Stimulated activated CD4-positive, alpha-beta T cell treated with anti-CD3 and anti-CD28 coated beads, Interleukin-2, amount 100 ng/mL, for 4 hours (primary cell): ENCODE measurements at regions not wholly inside any gene's neighbourhood (a gene's known extent, or its start where the extent isn't known, plus 50 kb on each side); places are given as distances from the start of the nearest gene placed in this dataset.
"Not testable (repeated sequence)": the region's sequence is repeated elsewhere in the genome, so short reads cannot be mapped to it uniquely, and the experiment has no call there.

Source experiments
- DNase-seq: peaks from one replicate; pipeline ENCODE4 v3.0.0-alpha.2; 2020; ENCODE audit warnings: low read depth

- no peak for DNase-seq
Measured at GRCh38 chr1:204780630-204781029, 90.0 kb upstream of the NFASC start.

GRCh38 chr1:204782118-204782700 lies 88.5 kb upstream of the NFASC start:
- no peak for DNase-seq

GRCh38 chr1:204785023-204785422 lies 85.6 kb upstream of the NFASC start:
- not testable (repeated sequence) for DNase-seq

GRCh38 chr1:204788470-204788869 lies 82.2 kb upstream of the NFASC start:
- no peak for DNase-seq

GRCh38 chr1:204791453-204792353 lies 79.0 kb upstream of the NFASC start:
- DNase-seq: peak; percentile 69

- DNase-seq: no peak
Measured at GRCh38 chr1:204792354-204792692, 78.3 kb upstream of the NFASC start.

- DNase-seq: no peak
Measured at GRCh38 chr1:204793259-204793914, 77.3 kb upstream of the NFASC start.

- DNase-seq: not testable (repeated sequence)
Measured at GRCh38 chr1:204796886-204797285, 73.8 kb upstream of the NFASC start.

- DNase-seq: no peak
Measured at GRCh38 chr1:204797401-204797800, 73.3 kb upstream of the NFASC start.

- DNase-seq: no peak
Measured at GRCh38 chr1:204799630-204800029, 71.0 kb upstream of the NFASC start.

GRCh38 chr1:204801211-204801610 lies 69.5 kb upstream of the NFASC start:
- DNase-seq: no peak

GRCh38 chr1:204802401-204803175 lies 68.1 kb upstream of the NFASC start:
- no peak for DNase-seq

- DNase-seq: no peak
Measured at GRCh38 chr1:204803607-204804006, 67.1 kb upstream of the NFASC start.

GRCh38 chr1:204806943-204807687 lies 63.5 kb upstream of the NFASC start:
- peak; percentile 76 for DNase-seq

GRCh38 chr1:204809488-204809887 lies 61.2 kb upstream of the NFASC start:
- no peak for DNase-seq

- no peak for DNase-seq
Measured at GRCh38 chr1:204812842-204813241, 57.8 kb upstream of the NFASC start.

- no peak for DNase-seq
Measured at GRCh38 chr1:204813522-204813921, 57.1 kb upstream of the NFASC start.

GRCh38 chr1:204814166-204814884 lies 56.3 kb upstream of the NFASC start:
- DNase-seq: no peak

- no peak for DNase-seq
Measured at GRCh38 chr1:204817341-204817740, 53.3 kb upstream of the NFASC start.

GRCh38 chr1:204818998-204819397 lies 51.7 kb upstream of the NFASC start:
- DNase-seq: no peak

GRCh38 chr1:204819495-204819894 lies 51.2 kb upstream of the NFASC start:
- DNase-seq: no peak
